Endodermal cell (in vitro differentiated cells): ENCODE measurements at regions not wholly inside any gene's neighbourhood (a gene's known extent, or its start where the extent isn't known, plus 50 kb on each side); places are given as distances from the start of the nearest gene placed in this dataset.

Experiments used
- DNase-seq: peaks from one replicate; pipeline ENCODE4 v3.0.0-alpha.2; 2017
- H3K27ac ChIP-seq: 2 replicates; pipeline ENCODE4 v1.5.1; 2013; ENCODE audit warnings: mild to moderate bottlenecking, low read depth, low read length, moderate library complexity
- H3K27me3 ChIP-seq: 2 replicates; pipeline ENCODE4 v1.6.1; 2013; ENCODE audit warnings: mild to moderate bottlenecking, low read length, moderate library complexity; ENCODE audit not compliant: insufficient read depth, control insufficient read depth, poor library complexity, severe bottlenecking
- H3K36me3 ChIP-seq: 2 replicates; pipeline ENCODE4 v1.7.0; 2013; ENCODE audit warnings: mild to moderate bottlenecking, low read length, moderate library complexity; ENCODE audit not compliant: control insufficient read depth, insufficient read depth
- H3K4me1 ChIP-seq: one replicate; pipeline ENCODE4 v1.7.0; 2013; ENCODE audit warnings: low read length; ENCODE audit not compliant: control insufficient read depth, insufficient read depth
- H3K4me3 ChIP-seq: 2 replicates; pipeline ENCODE4 v1.5.1; 2013; ENCODE audit warnings: mild to moderate bottlenecking, low read length, moderate library complexity
- H3K9ac ChIP-seq: 2 replicates; pipeline ENCODE4 v1.6.1; 2013; ENCODE audit warnings: mild to moderate bottlenecking, low read length, moderate library complexity; ENCODE audit not compliant: poor library complexity, severe bottlenecking; ENCODE audit errors: extremely low read depth
- H3K9me3 ChIP-seq: 2 replicates; pipeline ENCODE4 v1.6.1; 2013; ENCODE audit warnings: mild to moderate bottlenecking, low read length, moderate library complexity; ENCODE audit not compliant: control insufficient read depth
- H3K27ac Mint-ChIP-seq: 2 replicates; pipeline ENCODE4 v1.8.0; 2020; ENCODE audit warnings: mixed read lengths
- H3K27me3 Mint-ChIP-seq: 2 replicates; pipeline ENCODE4 v1.8.0; 2021; ENCODE audit warnings: mild to moderate bottlenecking, mixed read lengths; ENCODE audit not compliant: insufficient read depth
- H3K36me3 Mint-ChIP-seq: 2 replicates; pipeline ENCODE4 v1.8.0; 2020; ENCODE audit warnings: low read depth, mixed read lengths
- H3K4me1 Mint-ChIP-seq: 2 replicates; pipeline ENCODE4 v1.8.0; 2020; ENCODE audit warnings: mixed read lengths
- H3K4me3 Mint-ChIP-seq: 2 replicates; pipeline ENCODE4 v1.8.0; 2020; ENCODE audit warnings: mild to moderate bottlenecking, moderate library complexity, mixed read lengths
- H3K9me3 Mint-ChIP-seq: 2 replicates; pipeline ENCODE4 v1.8.0; 2020; ENCODE audit warnings: mild to moderate bottlenecking, mixed read lengths
- CTCF ChIP-seq: fragments of 200-600 bp; sonication (generic); conservative IDR thresholded peaks from 2 replicates; pipeline ENCODE4 v1.5.0; 2021; ENCODE audit warnings: antibody characterized with exemption, mild to moderate bottlenecking
- WGBS, 2 experiments: methylation state at CpG; one replicate each; pipeline versions ENCODE4 v1.1.5 to v1.1.7; 2013; ENCODE audit warnings: missing lambda C conversion rate in 2 of 2, mixed read lengths in 1 of 2; ENCODE audit not compliant: insufficient coverage in 1 of 2, insufficient read length in 1 of 2; 5-methylcytosine and 5-hydroxymethylcytosine counted together

GRCh38 chr4:59612235-59612634 lies 1587.9 kb upstream of the ADGRL3 start:
- Mint-ChIP-seq H3K36me3 (no peaks in the 10 kb centered on the region), H3K4me3 (no peak overlapping the region), H3K27me3 (no peaks in the 10 kb centered on the region), H3K9me3 (no peaks in the 10 kb centered on the region), H3K27ac (no peak overlapping the region), H3K4me1 (no peaks in the 10 kb centered on the region)
- Histone ChIP-seq H3K9me3 (no peaks in the 10 kb centered on the region), H3K36me3 (no peaks in the 10 kb centered on the region), H3K27ac (no peak overlapping the region), H3K9ac (no peak overlapping the region), H3K4me3 (no peak overlapping the region), H3K4me1 (no peaks in the 10 kb centered on the region), H3K27me3 (no peaks in the 10 kb centered on the region)
- no peak for TF ChIP-seq CTCF
- WGBS, 2 experiments, result 91 to 100% methylated on average over 1 of the region's 1 CpG
- no peak for DNase-seq

GRCh38 chr4:59615316-59615715 lies 1584.8 kb upstream of the ADGRL3 start:
- no peaks in the 10 kb centered on the region for H3K27me3 Mint-ChIP-seq
- Histone ChIP-seq H3K9me3 (no peaks in the 10 kb centered on the region), H3K4me3 (no peak overlapping the region), H3K4me1 (no peaks in the 10 kb centered on the region), H3K27ac (no peak overlapping the region), H3K36me3 (no peaks in the 10 kb centered on the region), H3K9ac (no peak overlapping the region), H3K27me3 (no peaks in the 10 kb centered on the region)
- no peak for DNase-seq
- H3K4me1 Mint-ChIP-seq, result no peaks in the 10 kb centered on the region
- H3K27ac Mint-ChIP-seq, result no peak overlapping the region
- no peak overlapping the region for H3K4me3 Mint-ChIP-seq
- H3K9me3 Mint-ChIP-seq, result no peaks in the 10 kb centered on the region
- no peak for TF ChIP-seq CTCF
- H3K36me3 Mint-ChIP-seq, result no peaks in the 10 kb centered on the region

- no peaks in the 10 kb centered on the region for H3K4me1 Mint-ChIP-seq
- WGBS, 2 experiments, result 96 to 100% methylated on average over 1 of the region's 1 CpG
- no peak overlapping the region for H3K27ac ChIP-seq
- no peak overlapping the region for H3K4me3 Mint-ChIP-seq
- peaks cover 5% of the 10 kb centered on the region for H3K9me3 Mint-ChIP-seq
- no peaks in the 10 kb centered on the region for H3K27me3 Mint-ChIP-seq
- no peaks in the 10 kb centered on the region for H3K36me3 Mint-ChIP-seq
- H3K27me3 ChIP-seq, result no peaks in the 10 kb centered on the region
- no peak for TF ChIP-seq CTCF
- H3K4me1 ChIP-seq, result no peaks in the 10 kb centered on the region
- DNase-seq, result no peak
- H3K9ac ChIP-seq, result no peak overlapping the region
- no peaks in the 10 kb centered on the region for H3K9me3 ChIP-seq
- H3K36me3 ChIP-seq, result no peaks in the 10 kb centered on the region
- no peak overlapping the region for H3K4me3 ChIP-seq
- H3K27ac Mint-ChIP-seq, result no peak overlapping the region
Measured at GRCh38 chr4:59629348-59629747, 1570.8 kb upstream of the ADGRL3 start.
